ENCODE measurements at regions not wholly inside any gene's neighbourhood (a gene's known extent, or its start where the extent isn't known, plus 50 kb on each side); places are given as distances from the start of the nearest gene placed in this dataset.
A peak's percentile ranks its signal among the peaks of the same experiment; 100 is the strongest.

DNA sequence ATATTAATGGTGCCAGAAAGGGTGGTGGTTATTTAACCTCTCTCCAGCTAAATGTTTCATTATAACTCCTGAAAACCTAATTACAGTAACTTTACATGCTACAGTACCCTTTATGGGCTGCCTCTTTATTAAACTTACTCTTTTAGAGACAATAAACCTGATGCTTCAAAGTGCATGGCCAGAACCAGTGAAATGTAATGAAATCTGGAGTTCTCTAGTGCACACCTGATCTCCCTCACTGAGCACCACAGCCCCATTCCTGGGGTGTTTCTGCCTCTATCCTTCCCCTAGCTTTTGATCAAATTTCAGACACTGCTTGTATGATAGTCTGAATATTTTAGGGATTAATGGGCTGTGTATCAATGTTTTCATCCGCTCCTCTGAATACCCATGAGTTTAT is 306.5 kb upstream of the WWC1 start:
- Histone ChIP-seq H3K27ac (ENCODE audit: low read depth, low read length) (no peak overlapping the region), H3K27me3 (ENCODE audit: control insufficient read depth, insufficient read depth, low read length, poor library complexity, severe bottlenecking) (no peaks in the 10 kb centered on the region), H3K36me3 (ENCODE audit: control insufficient read depth, insufficient read depth, low read length) (no peaks in the 10 kb centered on the region), H3K9me3 (ENCODE audit: control insufficient read depth, low read length) (no peaks in the 10 kb centered on the region), H3K4me3 (ENCODE audit: low read length) (no peak overlapping the region), H3K9ac (ENCODE audit: extremely low read depth, low read length, poor library complexity, severe bottlenecking) (no peak overlapping the region), H3K4me1 (ENCODE audit: control insufficient read depth, insufficient read depth, low read length) (peaks cover 6% of the 10 kb centered on the region)
- peaks cover 34% of the 10 kb centered on the region for H3K4me1 Mint-ChIP-seq
- DNase-seq, result no peak
- H3K36me3 Mint-ChIP-seq (ENCODE audit: low read depth), result no peaks in the 10 kb centered on the region
- no peaks in the 10 kb centered on the region for H3K9me3 Mint-ChIP-seq
- H3K4me3 Mint-ChIP-seq, result no peak overlapping the region
- peaks cover 16% of the 10 kb centered on the region for H3K27me3 Mint-ChIP-seq (ENCODE audit: insufficient read depth)
- H3K27ac Mint-ChIP-seq, result no peak overlapping the region
- WGBS, 2 experiments (ENCODE audit: insufficient coverage in 1 of 2, insufficient read length in 1 of 2), result 87 to 94% methylated on average over 1 of the region's 1 CpG
- TF ChIP-seq, protein P1, sequence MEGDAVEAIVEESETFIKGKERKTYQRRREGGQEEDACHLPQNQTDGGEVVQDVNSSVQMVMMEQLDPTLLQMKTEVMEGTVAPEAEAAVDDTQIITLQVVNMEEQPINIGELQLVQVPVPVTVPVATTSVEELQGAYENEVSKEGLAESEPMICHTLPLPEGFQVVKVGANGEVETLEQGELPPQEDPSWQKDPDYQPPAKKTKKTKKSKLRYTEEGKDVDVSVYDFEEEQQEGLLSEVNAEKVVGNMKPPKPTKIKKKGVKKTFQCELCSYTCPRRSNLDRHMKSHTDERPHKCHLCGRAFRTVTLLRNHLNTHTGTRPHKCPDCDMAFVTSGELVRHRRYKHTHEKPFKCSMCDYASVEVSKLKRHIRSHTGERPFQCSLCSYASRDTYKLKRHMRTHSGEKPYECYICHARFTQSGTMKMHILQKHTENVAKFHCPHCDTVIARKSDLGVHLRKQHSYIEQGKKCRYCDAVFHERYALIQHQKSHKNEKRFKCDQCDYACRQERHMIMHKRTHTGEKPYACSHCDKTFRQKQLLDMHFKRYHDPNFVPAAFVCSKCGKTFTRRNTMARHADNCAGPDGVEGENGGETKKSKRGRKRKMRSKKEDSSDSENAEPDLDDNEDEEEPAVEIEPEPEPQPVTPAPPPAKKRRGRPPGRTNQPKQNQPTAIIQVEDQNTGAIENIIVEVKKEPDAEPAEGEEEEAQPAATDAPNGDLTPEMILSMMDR (conservative IDR thresholded peaks at IDR 0.05), result no peak

DNA sequence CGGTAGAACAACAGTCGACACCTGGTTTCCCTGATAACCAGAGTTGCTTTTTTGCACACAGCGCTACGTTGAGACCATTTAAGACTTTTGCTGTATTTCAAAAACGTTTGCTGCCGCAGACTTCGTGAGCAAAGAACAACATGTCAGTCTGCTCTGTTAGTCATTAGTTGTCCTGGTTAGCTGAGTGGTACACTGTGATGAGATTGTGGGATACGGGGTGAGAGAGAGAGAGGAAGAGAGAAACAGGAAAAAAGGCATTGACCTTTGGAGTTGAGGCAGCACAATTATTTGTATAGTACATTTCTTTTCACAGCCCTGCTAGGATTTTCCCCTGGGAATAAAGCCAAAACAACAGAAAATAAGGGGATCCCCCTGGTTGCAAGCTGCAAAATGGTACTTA is 306.1 kb upstream of the WWC1 start:
- H3K27ac ChIP-seq (ENCODE audit: low read depth, low read length), result no peak overlapping the region
- peaks cover 34% of the 10 kb centered on the region for H3K4me1 Mint-ChIP-seq
- H3K9me3 ChIP-seq (ENCODE audit: control insufficient read depth, low read length), result no peaks in the 10 kb centered on the region
- no peak overlapping the region for H3K4me3 ChIP-seq (ENCODE audit: low read length)
- DNase-seq, result no peak
- TF ChIP-seq, protein P1 (conservative IDR thresholded peaks at IDR 0.05), result no peak
- H3K27me3 Mint-ChIP-seq (ENCODE audit: insufficient read depth), result peaks cover 14% of the 10 kb centered on the region
- H3K4me1 ChIP-seq (ENCODE audit: control insufficient read depth, insufficient read depth, low read length), result peaks cover 7% of the 10 kb centered on the region
- H3K9ac ChIP-seq (ENCODE audit: extremely low read depth, low read length, poor library complexity, severe bottlenecking), result no peak overlapping the region
- no peaks in the 10 kb centered on the region for H3K36me3 ChIP-seq (ENCODE audit: control insufficient read depth, insufficient read depth, low read length)
- peak overlapping the region; percentile 13 for H3K27ac Mint-ChIP-seq
- H3K36me3 Mint-ChIP-seq (ENCODE audit: low read depth), result no peaks in the 10 kb centered on the region
- H3K27me3 ChIP-seq (ENCODE audit: control insufficient read depth, insufficient read depth, low read length, poor library complexity, severe bottlenecking), result no peaks in the 10 kb centered on the region
- H3K9me3 Mint-ChIP-seq, result no peaks in the 10 kb centered on the region
- WGBS, 2 experiments (ENCODE audit: insufficient coverage in 1 of 2, insufficient read length in 1 of 2), result 84 to 90% methylated on average over 7 to 8 of the region's 8 CpGs
- no peak overlapping the region for H3K4me3 Mint-ChIP-seq

DNA sequence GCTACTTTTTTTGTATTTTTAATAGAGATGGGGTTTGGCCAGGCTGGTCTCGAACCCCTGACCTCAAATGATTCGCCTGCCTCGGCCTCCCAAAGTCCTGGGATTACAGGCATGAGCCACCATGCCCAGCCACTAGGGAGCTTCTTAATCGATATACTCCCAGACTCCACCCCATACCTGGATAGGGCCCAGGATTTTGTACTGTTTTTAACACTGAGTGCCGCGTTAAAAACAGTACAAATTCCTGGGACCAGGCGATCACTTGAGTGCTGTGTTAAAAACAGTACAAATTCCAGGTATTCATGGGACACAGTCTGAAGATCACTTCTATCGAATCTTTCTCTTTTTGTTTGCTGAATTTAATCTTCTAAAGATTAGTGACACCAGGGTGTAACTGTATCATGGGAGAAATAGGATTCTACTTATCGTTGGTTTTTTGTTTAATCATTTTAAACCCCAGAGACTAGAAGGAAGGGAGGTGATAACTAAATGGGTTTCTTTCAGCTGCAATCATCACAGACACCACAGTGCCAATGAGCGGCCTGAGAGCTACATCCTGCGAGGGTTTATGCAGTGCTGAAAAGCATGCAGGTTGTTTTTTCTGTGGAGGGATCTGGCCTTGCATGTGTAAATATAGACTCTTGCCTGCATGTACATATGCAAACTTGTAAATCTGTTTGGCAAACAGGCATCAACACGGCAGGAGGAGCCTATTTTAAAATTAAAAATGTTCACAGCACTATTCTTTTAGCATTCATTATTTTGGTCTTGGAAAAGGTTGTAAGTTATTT is 303.8 kb upstream of the WWC1 start:
- Mint-ChIP-seq H3K9me3 (no peaks in the 10 kb centered on the region), H3K27ac (peak overlapping the region; percentile 32), H3K4me1 (peaks cover 42% of the 10 kb centered on the region), H3K36me3 (ENCODE audit: low read depth) (no peaks in the 10 kb centered on the region), H3K27me3 (ENCODE audit: insufficient read depth) (peaks cover 11% of the 10 kb centered on the region), H3K4me3 (no peak overlapping the region)
- Histone ChIP-seq H3K9me3 (ENCODE audit: control insufficient read depth, low read length) (no peaks in the 10 kb centered on the region), H3K36me3 (ENCODE audit: control insufficient read depth, insufficient read depth, low read length) (no peaks in the 10 kb centered on the region), H3K4me3 (ENCODE audit: low read length) (no peak overlapping the region), H3K27me3 (ENCODE audit: control insufficient read depth, insufficient read depth, low read length, poor library complexity, severe bottlenecking) (no peaks in the 10 kb centered on the region), H3K4me1 (ENCODE audit: control insufficient read depth, insufficient read depth, low read length) (peaks cover 11% of the 10 kb centered on the region), H3K9ac (ENCODE audit: extremely low read depth, low read length, poor library complexity, severe bottlenecking) (no peak overlapping the region), H3K27ac (ENCODE audit: low read depth, low read length) (no peak overlapping the region)
- 68 to 74% methylated on average over 11 to 12 of the region's 12 CpGs for WGBS, 2 experiments (ENCODE audit: insufficient coverage in 1 of 2, insufficient read length in 1 of 2)
- TF ChIP-seq, protein P1 (conservative IDR thresholded peaks at IDR 0.05), result peak; percentile 36
- peak; percentile 62 for DNase-seq

Data from endodermal cell (in vitro differentiated cells).